ENCODE measurements at regions not wholly inside any gene's neighbourhood (a gene's known extent, or its start where the extent isn't known, plus 50 kb on each side); places are given as distances from the start of the nearest gene placed in this dataset.

- TF ChIP-seq CTCF (conservative IDR thresholded peaks at IDR 0.05; ENCODE audit: low read depth in 2 of 2) (no peak), NANOG (IDR thresholded peaks at IDR 0.05; ENCODE audit: borderline replicate concordance) (no peak), POLR2AphosphoS5 (IDR thresholded peaks at IDR 0.05; ENCODE audit: low read depth) (no peak), EZH2 (IDR thresholded peaks at IDR 0.05; ENCODE audit: low read depth, unreplicated experiment) (no peak), EZH2phosphoT487 (IDR thresholded peaks at IDR 0.05; ENCODE audit: unreplicated experiment) (no peak), REST (IDR thresholded peaks at IDR 0.05; ENCODE audit: unreplicated experiment) (no peak), JUNB (IDR thresholded peaks at IDR 0.05; ENCODE audit: unreplicated experiment) (no peak), STAT1 (IDR thresholded peaks at IDR 0.05; ENCODE audit: unreplicated experiment) (no peak), ZNF331 (CRISPR knock-in tag; IDR thresholded peaks at IDR 0.05; ENCODE audit: low read depth) (no peak), CREB1 (CRISPR knock-in tag; IDR thresholded peaks at IDR 0.05; ENCODE audit: low read depth) (no peak), ZNF114 (CRISPR knock-in tag; IDR thresholded peaks at IDR 0.05) (no peak), ETS1 (IDR thresholded peaks at IDR 0.05) (no peak), ZNF462 (CRISPR knock-in tag; IDR thresholded peaks at IDR 0.05) (no peak)
Observed at GRCh38 chr14:94890785-94891184, 120.9 kb upstream of the GSC start.
